Activated T-helper 1 cell treated with anti-CD3 and anti-CD28 coated beads, Interleukin-12 subunit alpha, Interleukin-12 subunit beta, Interleukin-2, Interleukin-4 antibody, amounts not matched to agents 30 ng/mL and 10 ng/mL and 1 ng/mL, durations not matched to agents 14 hours and 24 hours and 36 hours (primary cell): ENCODE measurements at regions not wholly inside any gene's neighbourhood (a gene's known extent, or its start where the extent isn't known, plus 50 kb on each side); places are given as distances from the start of the nearest gene placed in this dataset.
A peak's percentile ranks its signal among the peaks of the same experiment; 100 is the strongest.

Experiments used
- DNase-seq: peaks from one replicate; pipeline ENCODE4 v3.0.0; 2021; ENCODE audit warnings: low spot score
- H3K27ac Mint-ChIP-seq: one replicate; pipeline ENCODE4 v1.8.0; 2021; ENCODE audit warnings: mild to moderate bottlenecking, mixed read lengths
- H3K27me3 Mint-ChIP-seq: one replicate; pipeline ENCODE4 v1.8.0; 2022; ENCODE audit warnings: mild to moderate bottlenecking, moderate library complexity, mixed read lengths; ENCODE audit not compliant: insufficient read depth
- H3K36me3 Mint-ChIP-seq: one replicate; pipeline ENCODE4 v1.8.0; 2021; ENCODE audit warnings: low read depth, mixed read lengths
- H3K4me1 Mint-ChIP-seq: one replicate; pipeline ENCODE4 v1.8.0; 2021; ENCODE audit warnings: low read depth, mixed read lengths
- H3K4me3 Mint-ChIP-seq: one replicate; pipeline ENCODE4 v1.8.0; 2021; ENCODE audit warnings: mild to moderate bottlenecking, moderate library complexity, mixed read lengths
- H3K9me3 Mint-ChIP-seq: one replicate; pipeline ENCODE4 v1.8.0; 2021; ENCODE audit warnings: mixed read lengths
- intact Hi-C: fragments of 100-400 bp; cut with micrococcal nuclease; formaldehyde crosslinking; loops from one replicate; pipeline ENCODE4 v1.15.1; 2024

DNA sequence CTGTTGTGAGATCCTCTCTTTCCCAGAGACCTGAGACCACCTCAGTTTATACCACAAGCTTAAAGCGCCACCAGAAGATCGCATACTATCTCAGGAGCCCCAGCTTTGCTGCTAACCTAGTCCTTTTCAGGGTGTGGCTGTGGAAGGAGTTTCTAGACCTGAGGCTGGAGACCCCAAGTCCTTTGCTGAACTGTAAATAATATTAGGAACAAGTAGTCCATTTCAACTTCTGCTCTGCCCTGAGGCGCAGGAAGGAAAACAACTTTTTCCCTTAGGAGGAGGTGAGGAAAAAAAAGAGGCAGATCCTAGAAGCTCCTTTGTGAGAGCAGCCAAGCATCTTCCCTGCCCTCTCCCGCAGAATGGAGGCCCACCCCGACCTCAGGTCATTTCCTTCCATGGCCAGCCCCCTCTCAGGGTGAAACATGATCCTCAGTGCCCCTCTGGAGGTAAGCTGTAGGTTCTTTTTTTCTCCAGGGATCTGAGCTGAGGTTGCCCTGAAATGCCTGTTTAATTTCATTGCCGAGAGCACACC, 122.8 kb upstream of the LGALSL start:
- intact Hi-C loops: loop anchor here (1.0 to 2.0 kb wide), 8 partner anchors 157 to 542 kb away; partner anchors contain the start of gene AFTPH
- Mint-ChIP-seq H3K9me3 (no peaks in the 10 kb centered on the region), H3K4me3 (peak overlapping the region; percentile 73), H3K27me3 (peaks cover 10% of the 10 kb centered on the region), H3K36me3 (no peaks in the 10 kb centered on the region), H3K27ac (no peak overlapping the region), H3K4me1 (peaks cover 53% of the 10 kb centered on the region)
- no peak for DNase-seq

GRCh38 chr2:64331849-64332699, 121.9 kb upstream of the LGALSL start:
- Mint-ChIP-seq H3K36me3 (no peaks in the 10 kb centered on the region), H3K9me3 (no peaks in the 10 kb centered on the region), H3K4me3 (no peak overlapping the region), H3K27me3 (peaks cover 14% of the 10 kb centered on the region), H3K27ac (no peak overlapping the region), H3K4me1 (peaks cover 45% of the 10 kb centered on the region)
- intact Hi-C loops: loop anchor here (1.0 to 2.0 kb wide), 8 partner anchors 156 to 541 kb away; partner anchors contain the start of gene AFTPH
- no peak for DNase-seq

DNA sequence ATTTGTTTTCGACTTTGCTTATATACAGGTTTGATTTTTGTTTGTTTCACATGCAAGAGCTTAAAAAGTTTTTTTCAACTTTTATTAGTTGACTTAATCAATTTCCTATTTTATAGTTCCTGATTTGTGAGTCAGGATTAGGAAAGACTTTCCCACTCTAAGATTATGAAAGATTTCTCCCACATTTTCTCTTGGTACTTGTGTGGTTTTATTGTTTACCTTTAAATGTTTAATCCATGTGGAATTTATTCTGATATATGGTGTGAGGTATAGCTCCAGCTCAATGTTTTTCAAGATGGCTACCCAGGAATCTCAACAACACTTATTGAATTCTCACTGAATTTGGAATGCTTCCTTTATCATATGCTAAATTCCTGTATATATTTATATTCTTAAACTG, 117.8 kb upstream of the LGALSL start:
- no peak overlapping the region for H3K27ac Mint-ChIP-seq
- peaks cover 16% of the 10 kb centered on the region for H3K27me3 Mint-ChIP-seq
- DNase-seq: no peak
- H3K9me3 Mint-ChIP-seq: no peaks in the 10 kb centered on the region
- H3K4me3 Mint-ChIP-seq: no peak overlapping the region
- H3K36me3 Mint-ChIP-seq: no peaks in the 10 kb centered on the region
- intact Hi-C loops: no loop called here
- peaks cover 8% of the 10 kb centered on the region for H3K4me1 Mint-ChIP-seq

DNA sequence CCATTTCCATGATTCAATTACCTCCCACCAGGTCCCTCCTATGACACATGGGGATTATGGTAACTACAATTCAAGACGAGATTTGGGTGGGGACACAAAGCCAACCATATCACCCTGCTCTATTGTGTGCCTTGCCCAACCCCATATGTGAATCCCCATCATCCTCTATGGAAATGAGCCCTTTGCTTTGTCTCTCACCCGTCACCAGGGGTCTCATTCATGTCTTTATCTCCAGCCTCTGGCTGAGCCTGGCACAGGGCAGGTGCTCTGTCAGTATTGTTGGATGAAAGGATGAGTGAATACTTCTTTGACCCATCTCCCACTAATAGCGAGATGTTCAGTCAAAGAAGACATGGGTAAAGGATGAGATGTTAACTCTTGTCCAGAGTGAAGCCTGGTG, 116.6 kb upstream of the LGALSL start:
- no peak overlapping the region for H3K4me3 Mint-ChIP-seq
- no peaks in the 10 kb centered on the region for H3K36me3 Mint-ChIP-seq
- peaks cover 13% of the 10 kb centered on the region for H3K27me3 Mint-ChIP-seq
- H3K27ac Mint-ChIP-seq: no peak overlapping the region
- intact Hi-C loops: no loop called here
- no peaks in the 10 kb centered on the region for H3K4me1 Mint-ChIP-seq
- DNase-seq: no peak
- H3K9me3 Mint-ChIP-seq: no peaks in the 10 kb centered on the region

GRCh38 chr2:64338108-64338507, 115.9 kb upstream of the LGALSL start:
- no peaks in the 10 kb centered on the region for H3K9me3 Mint-ChIP-seq
- intact Hi-C loops: no loop called here
- no peak for DNase-seq
- H3K27me3 Mint-ChIP-seq: peaks cover 15% of the 10 kb centered on the region
- H3K4me3 Mint-ChIP-seq: no peak overlapping the region
- no peaks in the 10 kb centered on the region for H3K36me3 Mint-ChIP-seq
- H3K27ac Mint-ChIP-seq: no peak overlapping the region
- H3K4me1 Mint-ChIP-seq: no peaks in the 10 kb centered on the region

DNA sequence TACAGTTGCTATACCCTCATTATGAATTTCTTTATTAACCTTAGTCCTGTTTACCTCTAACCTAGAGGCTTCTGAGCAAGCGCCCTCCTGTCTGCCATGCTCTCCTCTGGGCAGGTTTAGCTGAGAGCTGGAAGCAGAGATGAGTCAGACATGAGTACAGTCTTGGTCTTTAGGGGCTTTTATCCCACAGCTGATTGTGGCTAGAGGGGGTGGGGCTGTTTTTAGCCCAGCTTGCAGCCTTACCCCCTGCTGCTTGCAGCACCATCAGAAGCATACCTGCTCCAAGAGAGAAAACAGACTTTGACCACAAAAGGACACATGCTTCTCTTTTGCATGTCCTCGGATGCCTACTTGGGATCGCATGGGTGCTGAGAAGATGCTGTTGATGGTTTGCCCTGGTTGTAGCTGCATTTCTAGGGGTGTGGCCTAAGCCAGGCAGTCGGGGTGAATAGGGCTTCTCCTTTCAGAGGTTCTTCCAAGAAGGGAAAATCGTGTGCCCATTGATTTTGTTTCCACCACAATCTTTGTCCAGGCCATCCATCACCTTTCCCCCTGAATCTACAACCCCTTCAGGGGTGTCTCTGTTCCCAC, 115.0 kb upstream of the LGALSL start:
- peaks cover 16% of the 10 kb centered on the region for H3K27me3 Mint-ChIP-seq
- H3K4me1 Mint-ChIP-seq: no peaks in the 10 kb centered on the region
- DNase-seq: no peak
- intact Hi-C loops: no loop called here
- no peak overlapping the region for H3K27ac Mint-ChIP-seq
- H3K9me3 Mint-ChIP-seq: no peaks in the 10 kb centered on the region
- H3K36me3 Mint-ChIP-seq: no peaks in the 10 kb centered on the region
- H3K4me3 Mint-ChIP-seq: no peak overlapping the region

GRCh38 chr2:64341461-64341860, 112.5 kb upstream of the LGALSL start:
- no peaks in the 10 kb centered on the region for H3K36me3 Mint-ChIP-seq
- DNase-seq: no peak
- no peak overlapping the region for H3K27ac Mint-ChIP-seq
- no peak overlapping the region for H3K4me3 Mint-ChIP-seq
- no peaks in the 10 kb centered on the region for H3K9me3 Mint-ChIP-seq
- no peaks in the 10 kb centered on the region for H3K4me1 Mint-ChIP-seq
- peaks cover 8% of the 10 kb centered on the region for H3K27me3 Mint-ChIP-seq
- intact Hi-C loops: no loop called here

GRCh38 chr2:64342195-64343099, 111.5 kb upstream of the LGALSL start:
- H3K27ac Mint-ChIP-seq: no peak overlapping the region
- intact Hi-C loops: no loop called here
- H3K36me3 Mint-ChIP-seq: no peaks in the 10 kb centered on the region
- H3K27me3 Mint-ChIP-seq: peaks cover 6% of the 10 kb centered on the region
- H3K4me1 Mint-ChIP-seq: no peaks in the 10 kb centered on the region
- H3K9me3 Mint-ChIP-seq: no peaks in the 10 kb centered on the region
- H3K4me3 Mint-ChIP-seq: no peak overlapping the region
- no peak for DNase-seq

GRCh38 chr2:64344999-64345576, 108.9 kb upstream of the LGALSL start:
- intact Hi-C loops: no loop called here
- no peaks in the 10 kb centered on the region for H3K4me1 Mint-ChIP-seq
- peaks cover 6% of the 10 kb centered on the region for H3K27me3 Mint-ChIP-seq
- no peak overlapping the region for H3K27ac Mint-ChIP-seq
- no peaks in the 10 kb centered on the region for H3K9me3 Mint-ChIP-seq
- no peak overlapping the region for H3K4me3 Mint-ChIP-seq
- no peaks in the 10 kb centered on the region for H3K36me3 Mint-ChIP-seq
- DNase-seq: no peak

- intact Hi-C loops: no loop called here
- DNase-seq: no peak
- no peak overlapping the region for H3K27ac Mint-ChIP-seq
- H3K4me3 Mint-ChIP-seq: no peak overlapping the region
- H3K36me3 Mint-ChIP-seq: no peaks in the 10 kb centered on the region
- H3K27me3 Mint-ChIP-seq: peaks cover 4% of the 10 kb centered on the region
- H3K4me1 Mint-ChIP-seq: no peaks in the 10 kb centered on the region
- no peaks in the 10 kb centered on the region for H3K9me3 Mint-ChIP-seq
These were observed 108.0 kb upstream of the LGALSL start for GRCh38 chr2:64345998-64346397.

GRCh38 chr2:64348386-64349130, 105.4 kb upstream of the LGALSL start:
- peaks cover 3% of the 10 kb centered on the region for H3K36me3 Mint-ChIP-seq
- no peaks in the 10 kb centered on the region for H3K4me1 Mint-ChIP-seq
- H3K27ac Mint-ChIP-seq: no peak overlapping the region
- peaks cover 3% of the 10 kb centered on the region for H3K9me3 Mint-ChIP-seq
- peaks cover 2% of the 10 kb centered on the region for H3K27me3 Mint-ChIP-seq
- intact Hi-C loops: no loop called here
- no peak overlapping the region for H3K4me3 Mint-ChIP-seq
- no peak for DNase-seq

GRCh38 chr2:64349131-64349530, 104.8 kb upstream of the LGALSL start:
- no peaks in the 10 kb centered on the region for H3K4me1 Mint-ChIP-seq
- intact Hi-C loops: no loop called here
- no peak for DNase-seq
- no peak overlapping the region for H3K4me3 Mint-ChIP-seq
- H3K9me3 Mint-ChIP-seq: peaks cover 3% of the 10 kb centered on the region
- H3K36me3 Mint-ChIP-seq: peaks cover 3% of the 10 kb centered on the region
- H3K27me3 Mint-ChIP-seq: no peaks in the 10 kb centered on the region
- peak overlapping the region; percentile 14 for H3K27ac Mint-ChIP-seq
